Stomach (tissue), 8 donors: ENCODE measurements at regions not wholly inside any gene's neighbourhood (a gene's known extent, or its start where the extent isn't known, plus 50 kb on each side); places are given as distances from the start of the nearest gene placed in this dataset.
A peak's percentile ranks its signal among the peaks of the same experiment; 100 is the strongest.

ENCODE experiments used
- DNase-seq, 2 donors: peaks; one replicate each; pipeline versions ENCODE4 v3.0.0 to v3.0.0-alpha.2; 2013 to 2019
- H3K27ac ChIP-seq, 5 donors: fragments of 200-600 bp in 4 of 5; sonication (generic) in 4 of 5; one replicate each; pipeline ENCODE4 v1.5.1; 2013 to 2019; ENCODE audit warnings: mild to moderate bottlenecking in 1 of 5, moderate library complexity in 1 of 5
- H3K27me3 ChIP-seq, 3 donors: fragments of 200-600 bp; sonication (generic); one replicate each; pipeline ENCODE4 v1.5.1; 2017 to 2019; ENCODE audit warnings: mixed run types in 1 of 3
- H3K36me3 ChIP-seq, 4 donors: fragments of 200-600 bp; sonication (generic); 1 replicate in 3 of 4; 2 replicates in 1 of 4; pipeline ENCODE4 v1.5.1; 2016 to 2019
- H3K4me1 ChIP-seq, 4 donors: fragments of 200-600 bp; sonication (generic); one replicate each; pipeline ENCODE4 v1.5.1; 2016 to 2019
- H3K4me3 ChIP-seq, 4 donors: fragments of 200-600 bp; sonication (generic) in 3 of 4; one replicate each; pipeline ENCODE4 v1.5.1; 2016 to 2019; ENCODE audit warnings: mild to moderate bottlenecking in 1 of 4
- H3K9me3 ChIP-seq, 4 donors: fragments of 200-600 bp; sonication (generic); one replicate each; pipeline ENCODE4 v1.5.1; 2016 to 2019
- EP300 ChIP-seq: sonication (generic); formaldehyde crosslinking; IDR thresholded peaks from one replicate; pipeline ENCODE4 v1.6.1; 2017; ENCODE audit warnings: antibody characterized with exemption
- POLR2A ChIP-seq, 4 donors: fragments of 450-650 bp; IDR thresholded peaks; one replicate each; pipeline ENCODE4 v1.6.1; 2016; ENCODE audit warnings: antibody characterized with exemption in 4 of 4, control low read depth in 2 of 4, mild to moderate bottlenecking in 1 of 4, moderate library complexity in 1 of 4
- POLR2AphosphoS5 ChIP-seq, 3 donors: sonication (generic); formaldehyde crosslinking; IDR thresholded peaks; one replicate each; pipeline ENCODE4 v1.6.1; 2016; ENCODE audit warnings: antibody characterized with exemption in 3 of 3
- WGBS, 5 donors: extraction: QIAGEN DNeasy Blood & Tissue Kit in 3 of 5; methylation state at CpG; one replicate each; pipeline versions ENCODE4 v1.1.5 to v1.1.7; 2013 to 2018; 5-methylcytosine and 5-hydroxymethylcytosine counted together
- intact Hi-C: fragments of 100-400 bp; cut with DNase I; formaldehyde crosslinking; loops from one replicate; pipeline ENCODE4 v1.15.1; 2023; ENCODE audit warnings: low total_unique reads
- TF ChIP-seq, protein P1 (sequence below), 7 experiments: fragments of 450-650 bp in 4 of 7; fragments of 200-600 bp in 3 of 7; sonication (generic) in 3 of 7; IDR thresholded peaks; one replicate each; pipeline ENCODE4 v1.5.1; 2016 to 2019; ENCODE audit warnings: antibody characterized with exemption in 7 of 7, control low read depth in 2 of 7, mild to moderate bottlenecking in 1 of 7
- donor health status: healthy with polysubstance abuse.
- donor health status: Bipolar disorder and iron deficiency.
- donor health status: healthy.

DNA sequence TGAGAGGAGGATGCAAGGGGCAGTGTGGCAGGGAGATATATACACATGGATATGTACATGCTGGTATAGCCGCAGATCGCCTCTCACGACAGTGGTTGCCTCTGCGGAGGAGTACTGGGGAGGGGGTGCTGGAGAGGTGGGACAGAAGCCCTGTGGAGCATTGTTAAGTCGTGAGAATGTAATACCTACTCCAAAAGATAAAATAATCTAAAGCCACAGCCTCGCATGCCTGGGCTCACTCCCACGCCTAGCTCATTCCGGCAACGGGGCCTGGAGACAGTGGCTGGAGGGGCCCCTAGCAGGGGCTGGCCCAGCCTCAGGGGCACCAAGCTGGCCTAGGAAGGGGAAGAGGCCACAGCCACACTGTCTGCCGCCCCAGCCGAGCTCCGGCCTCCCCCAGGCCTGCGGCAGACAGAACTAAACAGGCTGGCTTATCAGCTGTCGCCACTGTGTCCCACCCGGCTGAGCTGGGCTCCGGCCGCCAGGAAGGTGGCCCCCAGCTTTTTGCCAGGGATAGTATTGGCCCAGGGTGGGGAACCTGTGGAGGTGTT is 65.1 kb upstream of the LCTL start:
- intact Hi-C loops, result no loop called here
- 50 to 73% (median 70%) methylated on average over 11 to 17 of the region's 17 CpGs for WGBS, 5 donors
- no peaks in the 10 kb centered on the region for H3K4me1 ChIP-seq
- TF ChIP-seq POLR2A (IDR thresholded peaks at IDR 0.05), result no peak
- TF ChIP-seq EP300, result no peak
- TF ChIP-seq, protein P1, sequence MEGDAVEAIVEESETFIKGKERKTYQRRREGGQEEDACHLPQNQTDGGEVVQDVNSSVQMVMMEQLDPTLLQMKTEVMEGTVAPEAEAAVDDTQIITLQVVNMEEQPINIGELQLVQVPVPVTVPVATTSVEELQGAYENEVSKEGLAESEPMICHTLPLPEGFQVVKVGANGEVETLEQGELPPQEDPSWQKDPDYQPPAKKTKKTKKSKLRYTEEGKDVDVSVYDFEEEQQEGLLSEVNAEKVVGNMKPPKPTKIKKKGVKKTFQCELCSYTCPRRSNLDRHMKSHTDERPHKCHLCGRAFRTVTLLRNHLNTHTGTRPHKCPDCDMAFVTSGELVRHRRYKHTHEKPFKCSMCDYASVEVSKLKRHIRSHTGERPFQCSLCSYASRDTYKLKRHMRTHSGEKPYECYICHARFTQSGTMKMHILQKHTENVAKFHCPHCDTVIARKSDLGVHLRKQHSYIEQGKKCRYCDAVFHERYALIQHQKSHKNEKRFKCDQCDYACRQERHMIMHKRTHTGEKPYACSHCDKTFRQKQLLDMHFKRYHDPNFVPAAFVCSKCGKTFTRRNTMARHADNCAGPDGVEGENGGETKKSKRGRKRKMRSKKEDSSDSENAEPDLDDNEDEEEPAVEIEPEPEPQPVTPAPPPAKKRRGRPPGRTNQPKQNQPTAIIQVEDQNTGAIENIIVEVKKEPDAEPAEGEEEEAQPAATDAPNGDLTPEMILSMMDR (IDR thresholded peaks at IDR 0.05), result no peak
- no peak for TF ChIP-seq POLR2AphosphoS5 (IDR thresholded peaks at IDR 0.05)
- no peak overlapping the region for H3K4me3 ChIP-seq
- H3K9me3 ChIP-seq, result no peaks in the 10 kb centered on the region
- no peaks in the 10 kb centered on the region for H3K27me3 ChIP-seq
- no peak for DNase-seq
- H3K27ac ChIP-seq, result no peak overlapping the region
- no peaks in the 10 kb centered on the region for H3K36me3 ChIP-seq

GRCh38 chr15:66631616-66632263 is 65.9 kb upstream of the LCTL start:
- H3K27ac ChIP-seq, result no peak overlapping the region
- no peak overlapping the region for H3K4me3 ChIP-seq
- no peaks in the 10 kb centered on the region for H3K9me3 ChIP-seq
- H3K36me3 ChIP-seq, result no peaks in the 10 kb centered on the region
- intact Hi-C loops, result no loop called here
- DNase-seq, result peak in 1 of 2 donors; percentile 76
- H3K27me3 ChIP-seq, result no peaks in the 10 kb centered on the region
- no peaks in the 10 kb centered on the region for H3K4me1 ChIP-seq
- no peak for TF ChIP-seq POLR2A (IDR thresholded peaks at IDR 0.05)
- no peak for TF ChIP-seq EP300
- no peak for TF ChIP-seq POLR2AphosphoS5 (IDR thresholded peaks at IDR 0.05)
- TF ChIP-seq, protein P1 (IDR thresholded peaks at IDR 0.05), result no peak
- WGBS, 5 donors, result 84 to 95% (median 90%) methylated on average over 6 to 7 of the region's 7 CpGs

- no peak overlapping the region for H3K4me3 ChIP-seq
- no peak for DNase-seq
- H3K27me3 ChIP-seq, result no peaks in the 10 kb centered on the region
- TF ChIP-seq POLR2A (IDR thresholded peaks at IDR 0.05) (no peak), EP300 (no peak), POLR2AphosphoS5 (IDR thresholded peaks at IDR 0.05) (no peak)
- TF ChIP-seq, protein P1 (IDR thresholded peaks at IDR 0.05), result no peak
- WGBS, 5 donors, result 78 to 83% (median 81%) methylated on average over 17 to 19 of the region's 19 CpGs
- no peaks in the 10 kb centered on the region for H3K4me1 ChIP-seq
- H3K27ac ChIP-seq, result no peak overlapping the region
- H3K9me3 ChIP-seq, result no peaks in the 10 kb centered on the region
- H3K36me3 ChIP-seq, result no peaks in the 10 kb centered on the region
- intact Hi-C loops, result no loop called here
Observed at GRCh38 chr15:66633041-66633937, 67.5 kb upstream of the LCTL start.

DNA sequence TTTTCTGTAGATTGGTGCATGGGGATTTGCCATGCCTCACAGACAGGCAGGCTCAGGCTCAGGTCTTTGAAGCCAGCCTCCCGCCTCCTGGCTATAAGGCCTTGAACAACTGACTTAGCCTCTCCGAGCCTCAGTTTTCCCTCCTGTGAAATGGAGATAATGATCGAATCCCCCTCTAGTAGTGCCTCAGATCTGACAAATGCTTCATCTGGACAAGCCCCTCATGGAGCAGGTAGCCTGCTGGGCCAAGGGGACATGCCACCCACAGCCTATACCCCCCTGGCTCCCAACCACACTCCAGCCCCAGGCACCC is 68.1 kb upstream of the LCTL start:
- Histone ChIP-seq H3K4me3 (no peak overlapping the region), H3K27ac (no peak overlapping the region), H3K4me1 (no peaks in the 10 kb centered on the region), H3K9me3 (no peaks in the 10 kb centered on the region), H3K36me3 (no peaks in the 10 kb centered on the region), H3K27me3 (no peaks in the 10 kb centered on the region)
- intact Hi-C loops, result no loop called here
- WGBS, 5 donors, result 92 to 98% (median 95%) methylated on average over 2 to 3 of the region's 3 CpGs
- no peak for DNase-seq
- TF ChIP-seq, protein P1 (IDR thresholded peaks at IDR 0.05), result no peak
- TF ChIP-seq POLR2AphosphoS5 (IDR thresholded peaks at IDR 0.05) (no peak), POLR2A (IDR thresholded peaks at IDR 0.05) (no peak), EP300 (no peak)
